Renal cortex interstitium (tissue), 11 donors: ENCODE measurements at regions not wholly inside any gene's neighbourhood (a gene's known extent, or its start where the extent isn't known, plus 50 kb on each side); places are given as distances from the start of the nearest gene placed in this dataset.

Experiments used
- DNase-seq, 11 donors: peaks; one replicate each; pipeline ENCODE4 v3.0.0-alpha.2; 2013; ENCODE audit warnings: low read depth in 9 of 11, low spot score in 4 of 11; ENCODE audit errors: extremely low read depth in 1 of 11

DNA sequence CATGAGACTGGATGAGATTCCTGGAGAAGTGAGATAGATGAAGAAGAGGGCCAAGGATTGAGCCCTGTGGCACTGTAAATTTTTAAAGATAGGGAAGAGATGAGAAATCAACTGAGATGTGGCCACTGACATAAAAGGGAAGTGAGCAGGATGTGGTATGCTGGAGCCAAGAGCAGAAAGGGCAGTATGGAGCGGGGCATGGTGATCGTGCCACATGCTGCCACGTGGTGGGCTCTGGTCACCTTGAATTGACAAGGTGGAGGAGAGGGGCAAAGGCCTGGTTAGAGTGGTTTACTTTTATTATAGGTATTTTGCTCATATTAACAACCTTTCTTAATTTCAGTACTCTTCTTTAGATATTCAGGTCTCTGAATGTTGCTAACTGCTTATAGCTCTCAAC is 257.9 kb downstream of the NEDD1 start:
- DNase-seq = no peak

- DNase-seq = no peak
Measured at GRCh38 chr12:97167598-97167997, 260.5 kb downstream of the NEDD1 start.

GRCh38 chr12:97168804-97169203 is 261.7 kb downstream of the NEDD1 start:
- DNase-seq = no peak

DNA sequence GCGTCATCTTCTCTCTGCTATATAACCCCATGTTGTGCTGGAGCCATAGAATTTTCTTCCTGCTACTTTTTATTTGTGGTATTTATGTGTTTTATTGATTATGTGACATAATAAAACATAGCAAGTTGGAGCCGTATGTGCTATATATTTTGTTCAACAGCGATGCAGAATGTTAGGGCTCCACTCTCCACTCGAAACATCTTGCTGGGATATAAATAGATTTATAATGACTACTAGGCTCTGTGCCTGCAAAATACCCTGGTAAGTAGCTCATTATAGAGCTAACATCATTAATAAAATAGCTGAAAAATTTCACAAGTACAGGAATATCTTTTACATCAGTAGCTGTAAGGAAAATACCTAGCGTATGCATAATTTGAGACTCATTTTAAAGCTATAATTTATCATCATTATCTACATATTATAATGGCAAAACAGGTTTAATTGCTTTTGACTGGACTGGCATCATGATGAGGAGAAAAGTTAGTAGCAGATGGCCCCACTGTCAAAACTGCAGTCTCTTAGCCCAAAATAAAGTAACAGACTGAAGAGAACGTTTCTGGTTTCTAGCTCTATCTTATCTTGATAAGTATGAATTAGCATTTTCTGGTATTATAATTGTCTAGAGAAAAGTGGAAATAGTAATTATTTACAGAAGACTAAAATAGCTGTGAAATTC is 263.0 kb downstream of the NEDD1 start:
- no peak for DNase-seq

- DNase-seq = no peak
Measured at GRCh38 chr12:97173688-97174410, 266.8 kb downstream of the NEDD1 start.

- no peak for DNase-seq
Measured at GRCh38 chr12:97177481-97177880, 270.4 kb downstream of the NEDD1 start.

GRCh38 chr12:97181571-97182265 is 274.7 kb downstream of the NEDD1 start:
- DNase-seq = no peak

GRCh38 chr12:97182769-97183168 is 275.7 kb downstream of the NEDD1 start:
- DNase-seq = no peak

DNA sequence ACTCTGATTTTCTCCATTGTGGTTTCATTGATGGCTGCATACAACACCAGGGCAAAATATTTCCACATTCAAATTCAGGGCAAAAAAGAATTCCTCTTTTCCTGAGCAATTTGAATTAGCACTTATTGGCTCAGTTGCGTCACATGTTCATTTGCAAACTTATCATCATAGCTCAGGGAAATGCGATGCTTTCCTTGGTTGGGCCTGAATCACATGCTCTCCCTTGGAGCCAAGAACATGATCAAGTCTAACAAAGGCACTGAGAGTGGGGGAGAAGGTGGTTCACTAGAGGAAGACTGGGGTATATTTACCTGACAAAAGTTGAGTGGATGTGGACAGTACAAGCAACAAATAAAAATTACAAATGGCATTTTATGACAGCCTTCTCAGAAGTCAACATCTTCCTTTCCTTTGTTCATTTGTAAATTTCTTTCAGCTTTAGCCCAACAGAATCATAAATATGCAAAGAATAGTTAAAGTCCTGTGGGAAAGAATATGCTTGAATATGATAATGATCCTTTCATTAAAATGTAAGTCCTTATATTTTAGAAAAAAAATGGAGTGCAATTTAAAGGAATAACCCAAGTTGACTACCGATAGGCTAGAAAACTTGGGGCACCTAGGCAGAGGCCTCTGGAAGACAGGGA is 277.2 kb downstream of the NEDD1 start:
- DNase-seq = no peak

- DNase-seq = no peak
Measured at GRCh38 chr12:97185567-97185966, 277.0 kb upstream of the RMST start.

- DNase-seq = no peak
Measured at GRCh38 chr12:97194546-97194945, 268.1 kb upstream of the RMST start.

GRCh38 chr12:97200181-97200580 is 262.4 kb upstream of the RMST start:
- DNase-seq = peak in 9 of 11 donors; percentile 2 to 54 (median 13)

DNA sequence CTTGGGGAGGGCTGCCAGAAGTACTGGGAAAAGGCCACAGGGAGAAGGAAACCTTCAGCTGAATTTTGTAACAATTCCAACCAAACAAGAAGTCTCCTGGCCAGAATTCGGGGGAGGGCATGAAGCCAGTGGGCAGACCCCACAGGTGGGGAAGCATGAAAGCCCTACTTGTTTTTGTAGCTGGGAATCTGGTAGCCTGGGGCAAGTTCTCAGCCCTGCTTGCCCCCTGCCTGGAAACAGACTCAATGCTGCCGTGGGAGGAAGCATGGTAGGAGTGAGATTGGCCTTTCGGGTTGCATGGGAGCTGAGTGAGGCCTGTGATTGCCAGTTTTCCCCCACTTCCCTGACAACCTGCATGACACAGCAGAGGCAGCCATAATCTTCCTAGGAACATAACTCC is 259.2 kb upstream of the RMST start:
- no peak for DNase-seq

DNA sequence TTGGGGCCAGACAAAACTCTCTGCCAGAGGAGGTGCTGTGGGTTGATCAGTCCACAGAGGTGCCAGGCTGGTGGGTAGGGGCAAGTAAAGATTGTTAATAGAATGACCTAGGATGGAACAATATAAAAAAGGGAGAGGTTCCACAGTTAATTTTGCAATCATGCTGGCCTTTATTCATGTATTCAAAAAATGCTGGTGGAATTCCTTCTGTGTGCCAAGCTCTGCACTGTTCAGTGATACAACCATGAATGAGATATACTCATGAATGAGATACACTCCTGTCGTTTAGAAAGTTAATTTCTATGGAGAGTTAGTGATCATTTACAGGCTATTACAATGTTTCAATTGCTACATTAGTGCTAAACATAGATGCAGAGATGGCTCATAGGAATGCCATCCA is 252.6 kb upstream of the RMST start:
- no peak for DNase-seq

GRCh38 chr12:97211416-97211930 is 251.1 kb upstream of the RMST start:
- no peak for DNase-seq

GRCh38 chr12:97216848-97217247 is 245.8 kb upstream of the RMST start:
- no peak for DNase-seq

- DNase-seq = no peak
Measured at GRCh38 chr12:97222391-97222790, 240.2 kb upstream of the RMST start.

- DNase-seq = no peak
Measured at GRCh38 chr12:97223419-97223818, 239.2 kb upstream of the RMST start.

- DNase-seq = no peak
Measured at GRCh38 chr12:97229004-97229403, 233.6 kb upstream of the RMST start.

DNA sequence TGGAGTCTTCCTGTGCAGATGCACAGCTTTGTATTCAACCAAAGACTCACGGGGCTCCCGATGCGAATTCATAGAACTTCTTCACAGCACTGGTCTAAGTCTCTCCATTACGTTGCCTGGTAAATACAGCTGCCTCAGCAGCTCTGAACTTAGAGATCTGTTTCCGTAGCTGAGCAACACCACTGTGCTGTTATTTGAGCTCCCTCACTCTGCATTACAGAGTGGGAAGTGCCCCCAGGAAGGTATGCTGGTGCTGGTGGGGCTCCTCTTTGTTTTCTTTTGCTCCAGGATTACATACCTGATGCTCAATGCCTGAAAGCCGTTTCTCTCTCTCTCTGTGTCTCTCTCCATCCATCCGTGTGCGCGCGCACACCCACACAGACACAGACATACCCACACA is 227.5 kb upstream of the RMST start:
- DNase-seq = peak in 9 of 11 donors; percentile 2 to 52 (median 20)
